ENCODE measurements at regions not wholly inside any gene's neighbourhood (a gene's known extent, or its start where the extent isn't known, plus 50 kb on each side); places are given as distances from the start of the nearest gene placed in this dataset.

GRCh38 chr5:123855609-123856008, 343.6 kb downstream of the CSNK1G3 start:
- no peak for TF ChIP-seq CTCF (conservative IDR thresholded peaks at IDR 0.05; ENCODE audit: low read length)
- TF ChIP-seq EZH2phosphoT487 (IDR thresholded peaks at IDR 0.05; ENCODE audit: borderline replicate concordance, low read depth, low read length), result no peak
